ENCODE measurements at regions not wholly inside any gene's neighbourhood (a gene's known extent, or its start where the extent isn't known, plus 50 kb on each side); places are given as distances from the start of the nearest gene placed in this dataset.

- DNase-seq (ENCODE audit: low read depth in 4 of 4, low spot score in 2 of 4), result peak in 1 of 4 donors; percentile 4
Observed at GRCh38 chr4:12884846-12885796, 599.0 kb downstream of the RAB28 start.

DNA sequence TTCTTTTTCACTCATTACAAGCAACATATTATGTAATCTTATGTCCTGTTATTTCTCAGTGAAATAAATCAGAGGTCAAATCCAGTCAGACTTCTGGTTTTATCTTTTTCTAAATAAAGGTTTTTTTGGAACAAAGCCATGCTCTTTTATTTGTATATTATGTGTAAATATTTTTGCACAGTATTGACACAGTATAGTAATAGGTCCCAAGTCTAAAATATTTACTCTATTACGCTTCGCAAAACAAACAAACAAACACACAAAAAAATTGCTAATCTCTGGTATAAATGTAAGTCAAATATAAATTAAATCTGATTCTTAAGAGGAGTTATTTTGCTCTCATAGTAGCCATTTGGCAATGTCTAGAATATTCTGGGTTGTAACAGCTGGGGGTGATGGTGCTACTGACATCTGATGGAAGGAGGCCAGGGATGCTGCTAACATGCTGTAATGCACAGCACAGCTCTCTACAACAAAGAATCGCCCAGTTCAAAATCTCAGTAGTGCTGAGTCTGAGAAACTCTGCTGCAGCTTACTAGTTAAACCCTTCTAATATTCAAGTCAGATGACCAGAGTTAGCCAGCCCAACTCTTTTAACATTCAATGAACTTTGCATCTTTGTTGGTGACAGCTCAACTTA is 602.1 kb downstream of the RAB28 start:
- DNase-seq (ENCODE audit: low read depth in 4 of 4, low spot score in 2 of 4), result no peak

- DNase-seq (ENCODE audit: low read depth in 4 of 4, low spot score in 2 of 4), result no peak
Observed at GRCh38 chr4:12880844-12881243, 603.3 kb downstream of the RAB28 start.

DNA sequence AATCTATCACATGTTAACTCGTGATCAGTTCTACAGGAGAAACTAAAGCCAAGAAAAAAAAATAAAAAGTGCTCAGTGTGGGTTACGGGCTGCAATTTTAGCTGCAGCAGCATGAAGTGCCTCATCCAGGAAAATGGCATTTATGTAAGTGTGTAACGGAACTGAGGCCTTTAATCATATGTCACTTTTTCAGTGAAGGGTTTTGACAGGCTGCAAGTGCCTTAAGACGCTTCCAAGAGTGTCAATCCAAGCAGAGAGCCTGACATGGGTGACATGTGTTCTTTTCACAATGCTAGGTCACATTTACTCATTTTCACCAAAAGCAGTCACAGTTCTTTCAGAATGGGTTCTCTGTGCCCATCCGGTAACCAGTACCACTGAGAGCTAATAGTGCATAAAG is 604.6 kb downstream of the RAB28 start:
- no peak for DNase-seq (ENCODE audit: low read depth in 4 of 4, low spot score in 2 of 4)

GRCh38 chr4:12875640-12876243 is 608.4 kb downstream of the RAB28 start:
- no peak for DNase-seq (ENCODE audit: low read depth in 4 of 4, low spot score in 2 of 4)

GRCh38 chr4:12873351-12873750 is 610.8 kb downstream of the RAB28 start:
- DNase-seq (ENCODE audit: low read depth in 4 of 4, low spot score in 2 of 4), result no peak

DNA sequence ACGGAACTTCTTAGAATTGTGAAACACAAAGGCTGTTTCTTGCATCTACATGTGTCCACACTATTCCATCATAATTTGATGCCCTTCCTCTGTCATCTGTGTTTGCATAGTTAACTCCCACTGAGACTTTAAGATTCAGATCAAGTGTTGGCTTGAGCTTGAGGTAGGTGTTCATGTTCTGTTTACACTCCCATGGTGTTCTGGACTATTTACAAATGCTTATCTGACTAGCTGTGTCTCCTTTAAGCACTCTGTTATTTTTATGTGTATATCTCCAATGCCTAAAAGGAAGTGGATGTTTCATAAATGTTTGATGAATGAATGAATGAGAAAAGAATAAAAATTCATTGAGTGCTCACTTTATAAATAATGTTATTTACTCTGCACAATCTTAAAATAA is 622.7 kb downstream of the RAB28 start:
- no peak for DNase-seq (ENCODE audit: low read depth in 4 of 4, low spot score in 2 of 4)

- DNase-seq (ENCODE audit: low read depth in 4 of 4, low spot score in 2 of 4), result peak in 3 of 4 donors; percentile 32 to 58 (median 37)
Observed at GRCh38 chr4:12852338-12853307, 631.5 kb downstream of the RAB28 start.

GRCh38 chr4:12846368-12846767 is 637.8 kb downstream of the RAB28 start:
- DNase-seq (ENCODE audit: low read depth in 4 of 4, low spot score in 2 of 4), result no peak

- no peak for DNase-seq (ENCODE audit: low read depth in 4 of 4, low spot score in 2 of 4)
Observed at GRCh38 chr4:12844141-12844540, 640.0 kb downstream of the RAB28 start.

DNA sequence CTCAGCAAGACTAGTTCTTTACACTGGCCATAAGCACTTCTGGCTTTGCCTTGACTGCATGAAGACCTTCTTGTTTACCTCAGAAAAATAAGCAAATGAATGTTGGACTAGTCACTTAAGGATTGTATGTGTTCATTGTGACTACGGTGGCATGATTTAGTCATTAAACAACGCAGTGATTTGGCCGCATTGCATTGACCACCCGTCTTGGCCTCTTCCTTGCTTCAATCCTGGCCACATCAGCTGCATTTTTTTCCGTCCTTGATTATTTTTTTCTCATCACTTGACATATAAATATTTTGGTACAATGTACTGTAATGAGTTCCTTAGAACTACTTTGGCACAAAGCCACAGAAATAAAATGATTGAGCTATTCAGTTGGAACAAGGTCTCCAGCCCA is 656.2 kb downstream of the RAB28 start:
- DNase-seq (ENCODE audit: low read depth in 4 of 4, low spot score in 2 of 4), result no peak

GRCh38 chr4:12791536-12791935 is 692.6 kb downstream of the RAB28 start:
- no peak for DNase-seq (ENCODE audit: low read depth in 4 of 4, low spot score in 2 of 4)

GRCh38 chr4:12787261-12787660 is 696.9 kb downstream of the RAB28 start:
- DNase-seq (ENCODE audit: low read depth in 4 of 4, low spot score in 2 of 4), result no peak

- DNase-seq (ENCODE audit: low read depth in 4 of 4, low spot score in 2 of 4), result no peak
Observed at GRCh38 chr4:12778706-12779105, 705.4 kb downstream of the RAB28 start.

GRCh38 chr4:12778191-12778590 is 705.9 kb downstream of the RAB28 start:
- no peak for DNase-seq (ENCODE audit: low read depth in 4 of 4, low spot score in 2 of 4)

DNA sequence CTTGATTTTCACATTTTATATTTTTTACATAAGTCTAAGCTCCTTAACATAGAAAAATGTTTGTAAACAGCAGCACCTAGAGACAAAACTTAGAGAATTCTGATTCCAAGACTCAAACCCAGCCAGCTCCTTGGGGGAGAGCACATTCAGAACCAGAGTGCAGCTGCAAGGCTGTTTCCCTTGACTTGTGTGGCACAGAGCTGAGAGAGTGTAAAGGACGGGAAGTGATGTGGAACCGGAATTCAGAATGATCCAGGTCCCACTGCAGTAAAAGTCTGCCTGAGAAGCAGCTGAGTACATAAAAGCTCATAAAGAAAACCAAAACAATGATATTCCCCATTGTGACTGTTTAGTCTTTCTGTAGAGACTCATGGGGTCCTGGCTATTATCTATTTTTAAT is 713.8 kb downstream of the RAB28 start:
- peak in 1 of 4 donors; percentile 6 for DNase-seq (ENCODE audit: low read depth in 4 of 4, low spot score in 2 of 4)

DNA sequence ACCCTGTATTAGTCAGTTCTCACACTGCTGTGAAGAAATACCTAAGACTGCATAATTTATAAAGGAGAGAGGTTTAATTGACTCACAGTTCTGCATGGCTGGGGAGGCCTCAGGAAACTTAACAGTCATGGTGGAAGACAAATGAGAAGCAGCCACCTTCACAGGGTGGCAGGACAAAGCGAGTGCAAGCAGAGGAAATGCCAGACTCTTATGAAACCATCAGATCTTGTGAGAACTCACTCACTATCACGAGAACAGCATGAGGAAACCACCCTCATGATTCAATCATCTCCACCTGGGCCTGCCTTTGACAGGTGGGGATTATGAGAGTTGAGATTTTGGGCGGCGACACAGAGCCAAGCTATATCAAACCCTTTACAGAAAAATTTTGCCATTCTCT is 722.4 kb downstream of the RAB28 start:
- DNase-seq (ENCODE audit: low read depth in 4 of 4, low spot score in 2 of 4), result no peak

DNA sequence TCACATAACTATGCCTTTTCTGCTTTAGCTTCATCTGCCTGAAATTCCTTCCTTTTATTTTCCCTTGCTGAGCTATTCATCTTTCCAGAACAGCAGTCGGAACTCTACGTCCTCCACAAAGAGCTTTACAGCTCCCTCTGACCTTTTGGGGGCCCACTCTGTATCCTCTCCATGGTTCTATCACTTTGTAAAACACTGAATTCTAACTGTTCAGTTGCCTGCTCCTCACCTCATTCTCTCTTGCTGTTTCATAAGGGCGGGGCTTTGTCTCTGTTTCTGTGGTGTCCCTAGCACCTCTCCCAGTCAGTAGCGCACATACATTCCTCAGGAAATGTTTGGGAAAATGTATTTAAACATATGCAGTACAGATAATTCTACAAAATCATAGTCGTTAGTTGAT is 737.0 kb downstream of the RAB28 start:
- no peak for DNase-seq (ENCODE audit: low read depth in 4 of 4, low spot score in 2 of 4)

DNA sequence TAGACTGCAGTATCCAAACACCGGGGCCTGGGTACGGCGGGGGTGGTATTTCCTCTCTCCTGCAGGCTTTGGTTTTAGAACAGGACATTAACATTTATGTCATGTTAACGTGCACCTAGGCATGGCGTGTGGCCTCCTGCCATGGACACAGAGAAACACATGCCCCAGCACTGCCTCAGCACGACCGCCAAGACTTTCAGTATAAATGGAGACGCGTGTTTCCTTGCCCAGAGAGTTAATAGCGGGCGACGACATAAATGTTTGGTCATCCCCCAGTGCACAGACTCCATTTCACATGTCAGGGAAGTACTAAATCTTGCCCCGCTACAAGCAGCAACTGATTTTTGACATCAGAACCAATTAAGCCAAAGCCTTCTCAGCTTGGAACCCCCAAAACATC is 737.9 kb downstream of the RAB28 start:
- no peak for DNase-seq (ENCODE audit: low read depth in 4 of 4, low spot score in 2 of 4)

DNA sequence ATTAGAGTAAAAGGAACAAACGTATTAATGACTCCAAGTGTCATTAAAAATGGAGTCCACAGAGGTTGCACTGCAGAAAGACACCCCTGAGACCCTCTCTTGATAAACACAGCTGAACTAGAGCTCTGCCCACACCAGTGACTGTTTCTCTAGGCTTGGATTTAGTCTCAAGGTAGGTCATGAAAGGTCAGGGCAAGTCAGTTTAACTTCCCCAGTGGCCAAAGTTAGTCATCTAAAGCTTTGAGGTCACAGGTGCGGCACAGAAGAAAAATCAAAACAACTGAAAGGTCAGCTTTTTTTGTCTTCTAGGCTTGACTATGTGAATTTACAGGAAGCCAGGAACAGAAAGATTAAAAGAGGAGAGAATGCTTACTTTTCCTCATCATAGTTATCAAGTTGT is 749.6 kb downstream of the RAB28 start:
- DNase-seq (ENCODE audit: low read depth in 4 of 4, low spot score in 2 of 4), result no peak

Measured in left renal cortex interstitium (tissue), 4 donors.